HG02981 (cell line): ENCODE measurements at regions not wholly inside any gene's neighbourhood (a gene's known extent, or its start where the extent isn't known, plus 50 kb on each side); places are given as distances from the start of the nearest gene placed in this dataset.
A peak's percentile ranks its signal among the peaks of the same experiment; 100 is the strongest.
"Not testable (repeated sequence)": the region's sequence is repeated elsewhere in the genome, so short reads cannot be mapped to it uniquely, and the experiment has no call there.

ENCODE experiments used
- ATAC-seq: cut with Tn5 transposase; IDR thresholded peaks from one replicate; pipeline ENCODE4 v1.9.1; 2021; ENCODE audit warnings: mild to moderate bottlenecking, moderate library complexity; ENCODE audit not compliant: unreplicated experiment

GRCh38 chr6:11457422-11457821 lies 80.1 kb upstream of the TMEM170B start:
- not testable (repeated sequence) for ATAC-seq

DNA sequence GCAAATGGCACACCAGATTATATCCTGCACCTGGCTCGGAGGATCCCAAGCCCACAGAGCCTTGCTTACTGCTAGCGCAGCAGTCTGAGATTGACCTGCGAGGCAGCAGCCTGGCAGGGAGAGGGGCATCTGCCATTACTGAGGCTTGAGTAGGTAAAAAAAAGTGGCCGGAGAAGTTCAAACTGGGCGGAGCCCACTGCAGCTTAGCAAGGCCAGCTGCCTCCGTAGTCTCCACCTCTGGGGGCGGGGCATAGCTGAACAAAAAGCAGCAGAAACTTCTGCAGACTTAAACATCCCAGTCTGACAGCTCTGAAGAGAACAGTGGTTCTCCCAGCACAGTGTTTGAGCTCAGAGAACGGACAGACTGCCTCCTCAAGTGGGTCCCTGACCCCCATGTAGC lies 85.4 kb upstream of the TMEM170B start:
- ATAC-seq: not testable (repeated sequence)

GRCh38 chr6:11450037-11450436 lies 87.5 kb upstream of the TMEM170B start:
- ATAC-seq: no peak

GRCh38 chr6:11449408-11449807 lies 88.1 kb upstream of the TMEM170B start:
- ATAC-seq: no peak

GRCh38 chr6:11448038-11448437 lies 89.5 kb upstream of the TMEM170B start:
- ATAC-seq: no peak

DNA sequence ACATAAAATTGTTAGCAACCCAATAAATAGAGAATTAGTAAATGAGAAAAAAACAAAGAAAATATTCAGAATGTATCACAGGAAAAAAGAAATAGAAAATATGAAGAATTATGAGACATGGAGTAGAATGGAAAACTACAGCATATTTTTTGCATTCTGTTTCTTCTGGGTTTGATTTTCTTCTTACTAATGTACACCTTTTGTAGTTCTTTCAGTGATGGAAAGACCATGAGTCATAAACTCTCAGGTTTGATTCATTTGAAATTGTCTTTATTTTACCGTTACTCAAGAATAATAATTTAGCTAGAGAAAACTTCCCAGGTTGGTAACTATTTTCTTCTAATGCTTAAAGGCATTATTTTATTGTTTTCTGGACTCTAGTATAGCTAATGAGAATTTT lies 90.3 kb upstream of the TMEM170B start:
- ATAC-seq: no peak

DNA sequence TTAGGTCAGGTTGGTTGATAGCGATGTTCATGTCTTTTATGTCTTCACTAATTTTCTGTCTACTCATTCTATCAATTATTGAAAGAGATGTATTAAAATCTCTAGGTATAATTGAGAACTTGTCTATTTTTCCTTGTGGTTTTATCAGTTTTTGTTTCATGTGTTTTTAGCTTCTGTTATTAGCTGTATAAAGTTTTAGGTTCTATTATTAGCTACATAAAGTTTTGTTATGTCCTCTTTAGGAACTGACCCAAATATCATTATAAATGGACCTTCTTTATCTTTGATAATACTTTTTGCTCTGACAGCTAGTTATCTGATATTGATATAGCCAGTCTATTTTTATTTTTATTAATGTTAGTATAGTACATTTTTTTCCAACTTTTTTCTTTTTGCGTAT lies 92.4 kb upstream of the TMEM170B start:
- peak; percentile 13 for ATAC-seq

DNA sequence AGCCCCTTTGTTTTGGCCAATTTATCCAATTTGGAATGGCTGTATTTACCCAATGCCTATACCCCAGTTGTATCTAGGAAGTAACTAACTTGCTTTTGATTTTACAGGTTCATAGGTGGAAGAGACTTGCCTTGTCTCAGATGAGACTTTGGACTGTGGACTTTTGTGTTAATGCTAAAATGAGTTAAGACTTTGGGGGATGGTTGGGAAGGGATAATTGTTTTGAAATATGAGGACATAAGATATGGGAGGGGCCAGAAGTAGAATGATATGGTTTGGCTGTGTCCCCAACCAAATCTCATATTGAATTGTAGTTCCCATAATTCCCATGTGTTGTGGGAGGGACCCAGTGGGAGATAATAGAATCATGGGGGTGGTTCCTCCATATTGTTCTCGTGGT lies 94.4 kb upstream of the TMEM170B start:
- not testable (repeated sequence) for ATAC-seq

DNA sequence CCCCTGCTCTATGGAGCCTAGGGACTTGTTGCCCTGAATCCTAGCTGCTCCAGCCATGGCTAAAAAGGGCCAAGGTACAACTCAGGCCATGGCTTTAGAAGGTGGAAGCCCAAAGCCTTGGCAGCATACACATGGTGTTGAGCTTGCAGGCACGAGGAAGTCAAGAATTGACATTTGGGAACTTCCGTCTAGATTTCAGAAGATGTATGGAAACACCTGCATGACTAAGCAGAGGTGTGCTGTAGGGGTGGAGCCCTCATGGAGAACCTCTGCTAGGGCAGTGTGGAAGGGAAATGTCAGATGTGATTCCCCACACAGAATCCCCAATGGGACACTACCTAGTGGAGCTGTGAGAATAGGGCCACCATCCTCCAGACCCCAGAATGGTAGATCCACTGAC lies 95.1 kb upstream of the TMEM170B start:
- no peak for ATAC-seq

GRCh38 chr6:11439876-11440275 lies 97.7 kb upstream of the TMEM170B start:
- no peak for ATAC-seq

GRCh38 chr6:11439017-11439420 lies 98.5 kb upstream of the TMEM170B start:
- no peak for ATAC-seq

DNA sequence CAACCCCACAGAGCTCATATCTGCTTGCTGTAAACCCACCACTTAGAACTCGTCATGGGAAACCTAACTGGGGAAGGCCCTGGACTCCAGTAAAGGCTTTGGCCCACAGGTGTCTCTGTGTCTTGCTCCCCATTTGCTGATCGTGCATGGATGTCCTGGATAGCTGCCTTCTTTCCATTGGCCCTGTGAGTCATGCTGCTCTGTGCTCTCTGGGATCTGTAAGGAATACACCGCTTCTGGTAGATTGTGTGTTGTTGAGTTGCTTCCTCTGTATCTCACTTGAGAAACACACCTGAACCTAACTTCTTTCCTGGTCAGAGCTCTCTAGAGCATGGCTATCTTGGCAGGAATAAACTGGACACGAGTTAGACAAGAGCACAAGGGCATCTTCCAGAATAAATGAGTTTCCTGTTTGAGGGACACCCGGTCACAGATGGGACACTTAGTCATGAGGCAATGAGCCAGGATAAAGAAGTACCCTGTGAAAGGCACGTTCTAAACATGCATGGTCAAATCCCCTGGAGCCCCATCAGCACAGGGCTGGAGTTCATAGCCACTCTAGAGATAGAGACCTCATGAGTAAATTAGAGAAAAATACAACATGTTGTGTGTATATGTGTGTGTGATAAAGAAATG lies 99.6 kb upstream of the TMEM170B start:
- no peak for ATAC-seq

- no peak for ATAC-seq
These were observed 100.9 kb upstream of the TMEM170B start for GRCh38 chr6:11436508-11437096.

GRCh38 chr6:11434565-11435326 lies 102.8 kb upstream of the TMEM170B start:
- ATAC-seq: no peak

DNA sequence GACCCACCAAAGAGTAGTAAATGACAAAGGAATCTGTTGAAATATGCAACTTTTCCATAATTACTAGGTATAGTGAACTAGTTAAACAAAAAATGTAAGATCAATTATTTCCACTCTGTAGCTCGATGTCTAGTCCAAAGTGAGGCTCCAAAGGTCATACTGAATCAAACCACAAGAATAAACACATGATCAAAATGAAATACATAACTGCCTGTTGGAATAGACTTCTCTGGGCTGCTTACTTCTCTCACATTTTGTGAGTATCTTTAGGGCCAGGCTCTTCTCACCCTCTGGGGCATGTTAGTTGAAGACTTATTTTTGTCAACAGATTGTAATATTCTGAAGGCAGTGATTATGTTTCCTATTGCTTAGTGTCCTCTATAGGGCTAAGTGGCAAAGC lies 103.7 kb upstream of the TMEM170B start:
- no peak for ATAC-seq

DNA sequence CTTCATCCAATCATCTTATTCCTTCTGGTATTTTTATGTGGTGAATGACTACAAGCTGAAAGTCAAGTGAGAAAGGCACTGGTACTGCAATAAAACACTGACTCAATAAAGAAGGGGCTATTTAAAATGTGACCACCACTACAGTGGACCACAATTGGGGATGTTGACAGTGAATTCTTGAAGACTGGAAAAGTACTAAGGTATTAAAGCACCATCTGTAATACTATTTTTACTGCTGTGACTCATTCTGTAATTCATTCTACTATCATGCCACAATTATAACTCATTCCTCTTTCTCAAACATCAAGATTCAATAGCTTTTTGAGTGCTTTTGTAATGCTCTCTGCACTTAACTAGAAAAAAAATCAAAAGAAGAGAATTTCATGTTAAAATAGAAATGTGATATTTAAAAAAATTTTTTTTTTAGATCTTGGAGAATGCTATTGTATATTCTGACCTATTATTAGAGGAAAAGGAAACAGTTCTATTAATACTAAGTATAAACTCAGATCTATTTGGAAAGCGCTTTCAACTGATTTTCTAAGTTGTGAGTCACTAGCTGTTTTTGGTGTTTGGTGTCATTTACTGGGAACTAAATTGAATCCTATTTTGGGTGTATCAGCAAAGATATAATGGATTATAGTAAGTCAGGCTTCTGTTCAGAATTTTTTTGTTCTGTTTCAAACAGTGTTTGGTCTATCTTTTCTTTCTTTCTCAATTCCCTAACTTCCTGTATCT lies 104.7 kb upstream of the TMEM170B start:
- no peak for ATAC-seq

DNA sequence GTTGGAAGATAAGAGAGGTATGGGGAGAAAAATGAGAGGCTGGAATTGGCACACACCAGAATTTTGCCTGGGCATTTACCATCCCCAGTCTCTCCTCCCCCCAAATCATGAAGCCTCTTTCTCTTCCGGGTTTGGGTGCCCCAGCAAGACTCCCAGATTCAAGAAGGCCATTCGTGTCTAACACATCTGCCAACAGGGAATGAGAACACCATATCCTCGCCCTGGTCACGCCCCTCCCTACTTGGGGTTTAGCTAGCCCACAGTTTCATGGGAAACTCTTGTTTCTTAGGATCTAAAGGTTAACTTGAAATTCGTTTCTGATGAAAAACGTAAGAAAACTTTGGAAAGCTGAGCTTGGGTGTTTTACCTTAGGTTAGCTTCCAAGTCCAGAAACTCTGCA lies 105.5 kb upstream of the TMEM170B start:
- ATAC-seq: no peak

DNA sequence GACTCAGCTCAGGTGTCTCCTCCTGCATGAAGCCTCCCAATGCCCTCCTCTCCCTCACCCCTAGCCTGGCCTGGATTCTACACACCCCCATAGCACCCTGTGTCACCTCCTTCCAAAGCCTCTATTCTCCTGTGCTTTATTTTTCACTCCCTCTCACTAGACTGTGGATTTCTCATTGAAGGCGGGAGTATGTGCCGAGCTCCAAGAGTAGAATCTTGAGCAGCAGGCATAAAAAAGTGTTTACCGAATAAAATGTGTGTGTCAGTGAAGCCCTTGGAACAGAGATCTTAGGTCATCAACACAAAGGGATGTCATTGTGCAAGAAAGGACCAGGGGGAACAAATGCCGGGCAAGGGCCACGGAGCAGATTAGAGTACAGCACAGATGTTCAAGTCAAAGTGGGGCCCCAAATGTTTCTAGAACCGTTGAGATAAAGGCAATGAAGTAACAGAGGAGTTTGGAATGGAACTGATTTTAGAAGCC lies 106.1 kb upstream of the TMEM170B start:
- ATAC-seq: no peak

DNA sequence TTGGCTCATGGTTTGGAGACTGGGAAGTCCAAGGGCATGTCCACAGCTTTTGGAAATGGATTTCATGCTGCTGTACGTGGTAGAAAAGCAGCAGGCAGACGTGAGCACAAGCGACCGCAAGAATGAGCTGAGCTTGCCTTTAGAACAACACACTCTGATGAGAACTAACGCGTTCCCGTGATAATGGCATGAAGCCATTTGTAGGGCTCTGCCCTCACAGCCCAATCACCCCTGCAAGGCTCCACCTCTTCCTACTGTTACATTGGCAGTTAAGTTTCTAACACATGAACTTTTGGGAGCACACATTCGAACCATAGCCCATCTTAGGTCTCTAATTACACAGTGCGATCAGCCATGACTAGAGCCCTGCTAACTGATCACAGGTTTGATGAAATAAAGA lies 107.5 kb upstream of the TMEM170B start:
- no peak for ATAC-seq

DNA sequence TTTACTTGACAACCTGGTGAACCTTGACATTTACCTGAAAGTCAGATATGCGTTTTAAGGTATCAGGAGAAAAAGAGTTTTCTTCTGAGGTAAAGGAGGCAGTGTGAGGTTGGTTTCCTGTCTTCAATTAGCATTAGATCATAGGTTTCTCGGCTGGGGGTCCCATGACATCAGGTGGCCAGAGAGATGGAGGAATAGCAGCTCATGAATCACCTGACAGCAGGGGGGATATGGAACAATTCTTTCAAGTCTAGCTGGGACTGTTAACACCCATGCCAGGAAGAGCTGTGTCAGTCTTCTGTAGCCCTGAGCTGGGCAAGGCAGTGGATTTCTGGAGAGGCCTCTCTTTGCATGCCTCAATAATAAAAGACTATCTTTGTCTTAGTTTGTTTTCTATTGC lies 108.0 kb upstream of the TMEM170B start:
- no peak for ATAC-seq

GRCh38 chr6:11428895-11429294 lies 108.7 kb upstream of the TMEM170B start:
- ATAC-seq: peak; percentile 50
